WI38 (cell line): ENCODE measurements at regions not wholly inside any gene's neighbourhood (a gene's known extent, or its start where the extent isn't known, plus 50 kb on each side); places are given as distances from the start of the nearest gene placed in this dataset.
"Not testable (repeated sequence)": the region's sequence is repeated elsewhere in the genome, so short reads cannot be mapped to it uniquely, and the experiment has no call there.

Experiments used
- H3K4me3 ChIP-seq: 2 replicates; pipeline ENCODE4 v1.5.1; 2011; ENCODE audit warnings: low read depth, mild to moderate bottlenecking, control low read depth, low read length
- TF ChIP-seq, protein P1 (sequence below): IDR thresholded peaks from 2 replicates; pipeline ENCODE4 v1.5.1; 2012; ENCODE audit warnings: low read depth, mild to moderate bottlenecking, control low read depth, low read length

DNA sequence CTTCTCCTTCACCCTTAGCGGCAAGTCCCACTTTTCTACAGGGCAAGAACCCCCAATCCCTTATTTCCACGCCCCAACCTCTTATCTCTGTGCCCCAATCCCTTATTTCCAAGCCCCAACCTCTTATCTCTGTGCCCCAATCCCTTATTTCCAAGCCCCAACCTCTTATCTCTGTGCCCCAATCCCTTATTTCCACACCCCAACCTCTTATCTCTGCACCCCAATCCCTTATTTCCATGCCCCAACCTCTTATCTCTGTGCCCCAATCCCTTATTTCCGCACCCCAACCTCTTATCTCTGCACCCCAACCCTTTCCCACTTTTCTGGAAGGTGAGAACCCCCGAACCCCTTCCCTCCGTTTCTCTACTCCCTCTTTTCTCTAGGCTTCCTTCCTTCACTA, 116.1 kb upstream of the GJE1 start:
- not testable (repeated sequence) for H3K4me3 ChIP-seq

- H3K4me3 ChIP-seq = not testable (repeated sequence)
These were observed 117.3 kb upstream of the GJE1 start for GRCh38 chr6:142015463-142015862.

DNA sequence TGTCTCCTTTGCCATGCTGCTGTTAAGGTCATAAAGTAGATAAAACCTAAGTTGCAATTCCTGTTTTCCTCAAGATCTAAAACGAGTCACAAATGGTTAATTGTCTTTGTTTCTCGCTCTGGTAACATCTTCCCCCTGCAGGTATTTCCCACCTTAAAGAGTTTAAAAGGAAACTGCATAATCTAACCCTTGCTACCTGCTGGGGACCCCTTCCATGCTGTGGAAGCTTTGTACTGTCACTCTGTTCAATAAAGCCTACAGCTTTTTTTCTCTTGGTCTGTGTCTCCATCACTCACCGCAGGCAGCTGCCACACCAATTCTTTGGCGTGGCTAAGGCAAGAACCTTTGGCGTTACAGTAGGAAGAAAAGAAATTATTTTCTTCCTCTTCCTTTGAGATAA, 117.7 kb upstream of the GJE1 start:
- TF ChIP-seq, protein P1, sequence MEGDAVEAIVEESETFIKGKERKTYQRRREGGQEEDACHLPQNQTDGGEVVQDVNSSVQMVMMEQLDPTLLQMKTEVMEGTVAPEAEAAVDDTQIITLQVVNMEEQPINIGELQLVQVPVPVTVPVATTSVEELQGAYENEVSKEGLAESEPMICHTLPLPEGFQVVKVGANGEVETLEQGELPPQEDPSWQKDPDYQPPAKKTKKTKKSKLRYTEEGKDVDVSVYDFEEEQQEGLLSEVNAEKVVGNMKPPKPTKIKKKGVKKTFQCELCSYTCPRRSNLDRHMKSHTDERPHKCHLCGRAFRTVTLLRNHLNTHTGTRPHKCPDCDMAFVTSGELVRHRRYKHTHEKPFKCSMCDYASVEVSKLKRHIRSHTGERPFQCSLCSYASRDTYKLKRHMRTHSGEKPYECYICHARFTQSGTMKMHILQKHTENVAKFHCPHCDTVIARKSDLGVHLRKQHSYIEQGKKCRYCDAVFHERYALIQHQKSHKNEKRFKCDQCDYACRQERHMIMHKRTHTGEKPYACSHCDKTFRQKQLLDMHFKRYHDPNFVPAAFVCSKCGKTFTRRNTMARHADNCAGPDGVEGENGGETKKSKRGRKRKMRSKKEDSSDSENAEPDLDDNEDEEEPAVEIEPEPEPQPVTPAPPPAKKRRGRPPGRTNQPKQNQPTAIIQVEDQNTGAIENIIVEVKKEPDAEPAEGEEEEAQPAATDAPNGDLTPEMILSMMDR = no peak
- H3K4me3 ChIP-seq = peak overlapping the region; percentile 49

- TF ChIP-seq, protein P1 = no peak
- H3K4me3 ChIP-seq = peak overlapping the region; percentile 49
These were observed 118.2 kb upstream of the GJE1 start for GRCh38 chr6:142014515-142014914.

DNA sequence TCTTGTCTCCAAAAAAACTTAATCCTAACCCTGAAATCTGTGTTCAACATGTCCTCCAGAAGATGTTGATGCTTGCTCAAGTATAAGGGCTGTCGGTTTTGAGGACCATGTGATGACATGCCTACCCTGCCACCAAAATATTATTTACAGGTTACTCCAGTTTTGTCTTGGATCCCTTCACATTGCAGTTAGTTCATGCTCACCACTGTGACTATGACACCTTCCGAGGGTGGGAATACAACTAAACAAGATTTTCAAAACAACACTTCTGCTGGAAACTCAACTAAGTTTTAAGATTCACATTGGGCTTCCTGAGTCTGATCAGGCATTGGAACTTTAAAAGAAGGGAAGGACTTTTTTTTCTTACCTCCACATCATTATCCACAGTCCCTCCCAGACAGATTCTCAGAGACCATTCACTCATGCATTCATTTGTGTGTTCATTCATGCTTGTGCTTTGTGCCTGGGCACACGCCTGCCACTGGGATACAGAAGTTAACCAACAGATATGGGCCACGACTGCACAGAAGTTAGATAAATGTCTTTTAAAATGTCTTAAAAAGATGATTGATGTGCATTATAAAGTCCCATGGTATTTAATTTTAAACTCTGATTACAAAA, 118.7 kb upstream of the GJE1 start:
- H3K4me3 ChIP-seq = no peak overlapping the region; the same call in 1 of the 2 replicates
- TF ChIP-seq, protein P1 = no peak

- no peak overlapping the region for H3K4me3 ChIP-seq
- TF ChIP-seq, protein P1 = no peak
These were observed 119.4 kb upstream of the GJE1 start for GRCh38 chr6:142013287-142013686.

DNA sequence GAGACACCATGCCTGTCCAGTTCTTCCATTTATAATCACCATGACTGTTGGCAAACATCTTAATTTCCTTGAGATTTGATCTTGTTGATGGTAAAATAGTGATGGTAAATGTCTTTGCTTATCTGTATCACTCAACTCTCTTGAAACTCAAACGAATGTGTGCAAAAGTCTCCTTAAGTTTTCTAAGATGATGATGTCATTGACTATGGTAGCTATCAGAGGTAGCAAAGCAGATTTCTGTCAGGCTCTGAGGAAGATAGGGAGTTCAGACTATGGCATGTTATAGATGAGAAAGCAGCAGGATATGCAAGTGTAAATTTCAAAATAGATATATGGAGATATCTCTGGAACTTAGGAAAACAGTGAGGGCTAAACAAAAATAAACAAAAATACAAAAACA, 121.0 kb upstream of the GJE1 start:
- no peak overlapping the region for H3K4me3 ChIP-seq
- TF ChIP-seq, protein P1 = no peak

DNA sequence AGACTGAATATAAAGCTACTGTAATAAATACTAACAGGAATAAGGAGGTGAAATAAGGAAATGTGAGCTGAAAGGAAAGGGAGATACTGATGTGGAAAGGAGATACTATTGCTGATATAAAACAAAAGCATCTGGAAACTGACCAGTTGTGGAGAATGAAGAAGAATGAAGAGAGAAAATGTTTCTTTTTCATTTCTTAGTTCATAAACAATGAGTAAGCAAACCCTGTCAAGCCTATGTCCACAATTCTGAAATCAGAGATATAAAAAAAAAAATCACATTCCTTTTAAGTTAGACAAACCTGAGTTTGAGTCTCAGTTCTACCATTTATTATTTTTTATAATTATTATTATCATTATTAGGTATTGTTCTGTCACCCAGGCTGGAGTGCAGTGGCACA, 121.6 kb upstream of the GJE1 start:
- TF ChIP-seq, protein P1 = no peak
- H3K4me3 ChIP-seq = no peak overlapping the region
